SW 1271 (cell line): ENCODE measurements at regions not wholly inside any gene's neighbourhood (a gene's known extent, or its start where the extent isn't known, plus 50 kb on each side); places are given as distances from the start of the nearest gene placed in this dataset.
A peak's percentile ranks its signal among the peaks of the same experiment; 100 is the strongest.
"Not testable (repeated sequence)": the region's sequence is repeated elsewhere in the genome, so short reads cannot be mapped to it uniquely, and the experiment has no call there.

ENCODE experiments used
- DNase-seq, 2 experiments: peaks; one replicate each; lab custom pipeline; 2025; lab: John Stamatoyannopoulos, UW

DNA sequence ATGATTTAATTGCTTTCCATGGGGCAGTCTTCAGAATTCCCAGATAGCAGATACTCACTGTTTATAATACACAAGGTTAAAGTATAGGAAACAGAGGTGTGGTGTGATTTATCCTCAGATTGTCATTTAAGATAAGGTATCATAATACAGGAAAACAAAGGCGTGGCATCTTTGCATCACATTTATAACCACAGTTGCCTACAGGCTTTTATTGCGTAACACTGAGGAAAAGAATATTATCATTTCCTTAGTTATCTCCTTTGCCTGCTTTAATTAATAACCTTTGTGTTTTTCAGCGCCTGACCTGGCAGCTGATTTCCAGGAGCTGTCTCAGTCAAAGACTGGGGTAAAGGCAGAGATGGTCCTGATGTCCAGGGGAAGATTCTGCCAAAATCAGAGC, 68.8 kb downstream of the SSX7 start:
- DNase-seq = no peak

- DNase-seq = no peak
Observed at GRCh38 chrX:52577464-52578173, 60.8 kb upstream of the XAGE1B start.

- no peak for DNase-seq
Observed at GRCh38 chrX:52576946-52577345, 60.1 kb upstream of the XAGE1B start.

GRCh38 chrX:52576474-52576873, 59.6 kb upstream of the XAGE1B start:
- no peak for DNase-seq

GRCh38 chrX:52574416-52575275, 57.8 kb upstream of the XAGE1B start:
- DNase-seq = peak; percentile 3 to 22

DNA sequence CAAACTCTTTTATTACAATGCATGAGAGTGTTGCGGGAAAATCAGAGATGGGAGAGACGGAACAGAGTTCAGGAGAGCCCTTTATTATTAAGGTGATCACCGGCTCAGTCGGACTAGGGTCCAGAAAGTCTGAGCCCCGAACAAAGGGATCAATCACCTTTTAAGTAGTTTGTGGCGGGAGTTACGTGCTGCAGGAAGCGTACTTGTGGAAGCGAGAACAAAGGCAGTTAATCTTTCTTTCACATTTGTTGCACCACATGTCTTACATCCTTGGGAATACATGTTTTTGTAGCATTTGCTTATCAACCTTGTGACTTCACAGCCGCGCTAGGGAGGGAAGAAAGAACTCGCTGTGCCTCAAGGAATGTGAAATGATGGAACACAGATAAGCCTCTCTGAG, 51.3 kb upstream of the XAGE1B start:
- DNase-seq = not testable (repeated sequence)
